ENCODE measurements at regions not wholly inside any gene's neighbourhood (a gene's known extent, or its start where the extent isn't known, plus 50 kb on each side); places are given as distances from the start of the nearest gene placed in this dataset.
A peak's percentile ranks its signal among the peaks of the same experiment; 100 is the strongest.
"Not testable (repeated sequence)": the region's sequence is repeated elsewhere in the genome, so short reads cannot be mapped to it uniquely, and the experiment has no call there.

- H3K4me3 ChIP-seq (ENCODE audit: low read depth, low read length); DNase-seq (ENCODE audit: low read depth): not testable (repeated sequence)
Measured at GRCh38 chr1:83398125-83398524, 600.8 kb downstream of the TTLL7 start.

DNA sequence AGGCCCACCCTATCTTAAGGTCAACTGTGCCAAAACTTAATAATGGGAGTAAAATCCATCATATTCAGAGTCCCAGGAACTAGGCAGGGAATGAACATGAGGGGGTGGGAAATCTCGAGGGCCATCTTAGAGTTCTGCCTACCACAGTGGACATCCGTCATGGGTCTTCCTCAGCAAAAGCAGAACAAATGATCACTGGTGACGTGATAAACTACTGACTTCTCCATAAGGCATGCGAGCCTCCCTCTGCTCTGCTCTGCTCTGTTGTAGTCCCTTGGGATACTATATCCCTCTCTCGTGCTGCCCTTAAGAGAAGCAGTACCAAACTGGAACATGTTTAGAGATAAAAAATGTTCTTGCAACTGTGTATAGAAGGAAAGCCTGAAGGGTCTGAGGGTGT lies 603.8 kb downstream of the TTLL7 start:
- not testable (repeated sequence) for DNase-seq (ENCODE audit: low read depth); H3K4me3 ChIP-seq (ENCODE audit: low read depth, low read length)

- H3K4me3 ChIP-seq (ENCODE audit: low read depth, low read length); DNase-seq (ENCODE audit: low read depth): not testable (repeated sequence)
Measured at GRCh38 chr1:83386946-83387345, 612.0 kb downstream of the TTLL7 start.

DNA sequence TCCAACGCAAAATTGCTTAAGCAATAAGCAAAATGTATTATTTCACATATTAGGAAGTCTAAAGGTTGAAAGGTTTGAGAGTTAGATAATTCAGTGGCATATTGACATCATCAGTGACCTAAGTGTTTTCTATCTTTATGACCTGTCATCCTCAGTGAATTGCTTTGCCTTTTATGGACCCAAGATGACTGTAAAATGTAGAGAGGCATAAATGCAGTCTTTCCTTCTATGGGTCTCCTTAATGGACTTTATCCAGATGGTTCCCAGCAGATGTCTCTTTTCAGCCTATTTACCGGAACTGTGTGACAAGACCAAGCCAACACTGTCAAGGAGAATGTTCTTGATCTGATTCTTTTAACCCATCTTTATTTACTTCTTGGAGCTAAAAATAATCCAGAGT lies 615.8 kb downstream of the TTLL7 start:
- DNase-seq (ENCODE audit: low read depth); H3K4me3 ChIP-seq (ENCODE audit: low read depth, low read length): not testable (repeated sequence)

- not testable (repeated sequence) for H3K4me3 ChIP-seq (ENCODE audit: low read depth, low read length); DNase-seq (ENCODE audit: low read depth)
Measured at GRCh38 chr1:83373018-83373417, 625.9 kb downstream of the TTLL7 start.

DNA sequence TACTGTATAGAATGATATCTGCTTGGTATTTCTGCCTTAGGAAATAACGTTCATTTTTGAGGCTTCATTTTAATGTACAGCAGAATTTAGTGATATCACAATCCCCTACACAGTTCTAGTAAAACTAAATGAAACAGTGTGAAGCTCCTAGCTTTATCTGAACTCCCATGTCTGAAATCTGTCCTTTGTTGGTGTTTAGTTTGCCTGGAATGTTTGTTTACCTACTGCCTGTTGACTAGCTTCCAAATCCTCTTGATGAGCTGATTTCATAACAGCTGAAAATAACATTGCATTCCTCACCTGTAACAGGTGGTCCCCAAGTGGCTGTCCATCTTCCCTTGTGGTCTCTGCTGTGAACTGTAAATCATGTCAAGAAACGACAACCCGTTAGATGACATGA lies 629.1 kb downstream of the TTLL7 start:
- DNase-seq (ENCODE audit: low read depth), result not testable (repeated sequence)

GRCh38 chr1:83365320-83365719 lies 633.6 kb downstream of the TTLL7 start:
- not testable (repeated sequence) for DNase-seq (ENCODE audit: low read depth)

More for the DNA sequence above, 629.1 kb downstream of the TTLL7 start:
- not testable (repeated sequence) for H3K4me3 ChIP-seq (ENCODE audit: low read depth, low read length)

GRCh38 chr1:83345375-83345774 lies 653.6 kb downstream of the TTLL7 start:
- peak; percentile 0 for DNase-seq (ENCODE audit: low read depth)
- not testable (repeated sequence) for H3K4me3 ChIP-seq (ENCODE audit: low read depth, low read length)

More at GRCh38 chr1:83365320-83365719, 633.6 kb downstream of the TTLL7 start:
- not testable (repeated sequence) for H3K4me3 ChIP-seq (ENCODE audit: low read depth, low read length)

DNA sequence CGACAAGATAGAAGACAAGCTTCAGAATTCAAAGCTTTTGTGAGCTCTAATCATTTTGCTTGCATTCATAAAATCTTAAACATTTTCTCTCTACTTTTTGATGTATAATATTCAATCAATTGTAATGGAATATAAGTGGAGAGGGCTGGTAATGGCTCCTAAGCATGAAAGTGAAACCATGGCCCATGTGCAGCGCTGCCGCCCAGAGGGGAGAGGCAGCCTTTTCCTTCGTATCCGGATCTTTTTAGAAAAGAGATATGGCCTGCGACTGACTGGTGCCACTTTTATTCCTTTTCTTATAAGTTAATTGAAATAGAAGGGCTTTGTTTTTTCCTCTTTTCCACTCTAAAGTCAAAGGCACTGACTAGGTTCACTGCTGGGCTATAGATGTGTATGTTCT lies 655.2 kb downstream of the TTLL7 start:
- not testable (repeated sequence) for H3K4me3 ChIP-seq (ENCODE audit: low read depth, low read length); DNase-seq (ENCODE audit: low read depth)

- H3K4me3 ChIP-seq (ENCODE audit: low read depth, low read length); DNase-seq (ENCODE audit: low read depth): not testable (repeated sequence)
Measured at GRCh38 chr1:83342995-83343394, 655.9 kb downstream of the TTLL7 start.

- H3K4me3 ChIP-seq (ENCODE audit: low read depth, low read length); DNase-seq (ENCODE audit: low read depth): not testable (repeated sequence)
Measured at GRCh38 chr1:83332308-83332707, 666.6 kb downstream of the TTLL7 start.

DNA sequence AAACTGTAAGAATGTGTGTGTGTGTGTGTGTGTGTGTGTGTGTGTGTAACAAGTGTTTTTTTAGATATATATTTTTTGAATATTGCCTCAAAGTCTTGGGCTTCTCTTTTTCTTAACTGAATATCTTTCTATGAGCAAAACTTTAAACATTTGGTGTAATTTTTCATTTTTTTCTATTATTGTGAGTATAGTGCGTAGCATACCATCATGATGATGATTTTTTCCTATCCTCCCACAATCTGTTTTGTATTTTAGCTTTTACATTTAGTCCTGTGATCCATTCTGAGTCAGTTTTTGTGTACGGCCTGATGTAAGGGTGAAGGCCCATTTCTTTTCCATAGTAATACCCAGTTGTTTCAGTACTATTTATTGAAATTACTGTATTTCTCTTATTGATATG lies 680.6 kb downstream of the TTLL7 start:
- DNase-seq (ENCODE audit: low read depth), result no peak
- TF ChIP-seq, protein P1, sequence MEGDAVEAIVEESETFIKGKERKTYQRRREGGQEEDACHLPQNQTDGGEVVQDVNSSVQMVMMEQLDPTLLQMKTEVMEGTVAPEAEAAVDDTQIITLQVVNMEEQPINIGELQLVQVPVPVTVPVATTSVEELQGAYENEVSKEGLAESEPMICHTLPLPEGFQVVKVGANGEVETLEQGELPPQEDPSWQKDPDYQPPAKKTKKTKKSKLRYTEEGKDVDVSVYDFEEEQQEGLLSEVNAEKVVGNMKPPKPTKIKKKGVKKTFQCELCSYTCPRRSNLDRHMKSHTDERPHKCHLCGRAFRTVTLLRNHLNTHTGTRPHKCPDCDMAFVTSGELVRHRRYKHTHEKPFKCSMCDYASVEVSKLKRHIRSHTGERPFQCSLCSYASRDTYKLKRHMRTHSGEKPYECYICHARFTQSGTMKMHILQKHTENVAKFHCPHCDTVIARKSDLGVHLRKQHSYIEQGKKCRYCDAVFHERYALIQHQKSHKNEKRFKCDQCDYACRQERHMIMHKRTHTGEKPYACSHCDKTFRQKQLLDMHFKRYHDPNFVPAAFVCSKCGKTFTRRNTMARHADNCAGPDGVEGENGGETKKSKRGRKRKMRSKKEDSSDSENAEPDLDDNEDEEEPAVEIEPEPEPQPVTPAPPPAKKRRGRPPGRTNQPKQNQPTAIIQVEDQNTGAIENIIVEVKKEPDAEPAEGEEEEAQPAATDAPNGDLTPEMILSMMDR (IDR thresholded peaks at IDR 0.05; ENCODE audit: insufficient read depth, low read length), result no peak
- H3K4me3 ChIP-seq (ENCODE audit: low read depth, low read length), result no peak overlapping the region

DNA sequence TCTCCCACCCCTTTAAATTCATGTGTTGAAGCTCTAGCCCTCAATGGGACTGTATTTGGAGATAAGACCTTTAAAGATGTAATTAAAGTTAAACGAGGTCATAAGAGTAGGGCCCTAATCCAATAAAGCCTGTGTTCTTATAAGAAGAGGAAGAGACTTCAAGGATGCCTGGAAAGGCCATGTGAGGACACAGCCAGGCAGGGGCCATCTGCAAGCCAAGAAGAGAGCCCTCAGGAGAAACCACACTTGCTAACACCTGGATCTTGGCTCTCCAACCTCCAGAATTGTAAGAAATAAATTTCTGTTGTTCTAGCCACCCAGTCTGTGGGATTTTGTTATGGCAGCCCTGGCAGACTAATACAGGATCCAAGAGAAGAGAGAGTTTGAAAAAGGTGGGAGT lies 683.5 kb downstream of the TTLL7 start:
- DNase-seq (ENCODE audit: low read depth); H3K4me3 ChIP-seq (ENCODE audit: low read depth, low read length): not testable (repeated sequence)

DNA sequence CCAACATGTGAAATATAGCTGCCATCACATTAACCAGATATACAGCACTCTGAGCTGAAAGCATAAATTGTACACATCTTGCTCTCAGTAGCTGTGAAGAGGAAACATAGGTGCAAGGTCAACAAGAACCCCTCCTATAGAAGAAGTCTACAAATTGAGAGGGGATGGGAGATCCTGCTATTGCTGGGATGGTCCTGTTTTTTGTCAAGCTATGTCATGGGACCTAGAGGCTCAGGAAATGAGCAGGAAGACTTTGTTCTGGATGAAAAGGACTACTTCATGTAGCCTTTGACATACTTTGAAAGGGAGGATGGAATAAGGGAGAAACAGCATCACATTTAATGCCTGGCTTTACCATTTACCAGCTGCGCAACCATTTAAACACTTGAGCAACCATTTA lies 688.8 kb downstream of the TTLL7 start:
- not testable (repeated sequence) for H3K4me3 ChIP-seq (ENCODE audit: low read depth, low read length); DNase-seq (ENCODE audit: low read depth)

GRCh38 chr1:83309035-83309434 lies 689.9 kb downstream of the TTLL7 start:
- DNase-seq (ENCODE audit: low read depth); H3K4me3 ChIP-seq (ENCODE audit: low read depth, low read length): not testable (repeated sequence)

DNA sequence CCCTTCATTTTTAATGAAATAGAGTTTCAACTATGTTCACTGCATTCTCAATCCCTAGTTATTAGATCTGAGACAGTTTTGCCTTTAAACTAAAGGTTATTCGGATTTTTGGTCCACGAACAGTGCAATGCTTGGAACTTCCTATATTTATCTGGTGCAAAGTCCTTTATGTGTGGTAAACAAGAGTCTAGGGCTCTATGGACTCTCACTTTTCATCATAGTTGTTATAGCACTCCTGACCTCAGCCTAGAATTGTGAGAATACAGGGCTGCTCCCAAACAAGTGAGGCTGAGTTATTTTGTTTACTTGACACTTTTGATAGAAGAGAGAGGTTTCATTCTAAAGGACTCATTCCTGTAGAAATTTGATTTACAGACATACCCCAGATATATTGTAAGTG lies 692.1 kb downstream of the TTLL7 start:
- H3K4me3 ChIP-seq (ENCODE audit: low read depth, low read length); DNase-seq (ENCODE audit: low read depth): not testable (repeated sequence)

DNA sequence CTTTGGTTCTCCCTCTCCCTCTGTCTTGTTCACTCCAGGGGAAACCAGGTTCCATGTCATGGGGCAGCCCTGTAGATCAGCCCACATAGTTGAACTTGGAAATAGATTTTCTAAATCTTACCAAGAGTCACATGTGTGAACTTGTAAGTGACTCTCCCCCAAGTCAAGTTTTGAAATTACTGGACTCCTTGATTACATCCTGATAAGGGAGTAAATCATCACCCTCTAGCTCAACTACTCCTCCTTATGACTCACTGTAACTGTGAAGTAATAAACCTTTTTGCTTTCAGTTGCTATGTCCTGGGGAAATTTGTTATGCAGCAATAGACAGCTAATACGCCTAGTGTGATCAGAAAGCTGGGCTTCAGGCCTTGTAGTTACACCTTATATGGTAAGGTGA lies 703.3 kb downstream of the TTLL7 start:
- DNase-seq (ENCODE audit: low read depth); H3K4me3 ChIP-seq (ENCODE audit: low read depth, low read length): not testable (repeated sequence)

- not testable (repeated sequence) for H3K4me3 ChIP-seq (ENCODE audit: low read depth, low read length); DNase-seq (ENCODE audit: low read depth)
Measured at GRCh38 chr1:83287391-83287790, 711.5 kb downstream of the TTLL7 start.

DNA sequence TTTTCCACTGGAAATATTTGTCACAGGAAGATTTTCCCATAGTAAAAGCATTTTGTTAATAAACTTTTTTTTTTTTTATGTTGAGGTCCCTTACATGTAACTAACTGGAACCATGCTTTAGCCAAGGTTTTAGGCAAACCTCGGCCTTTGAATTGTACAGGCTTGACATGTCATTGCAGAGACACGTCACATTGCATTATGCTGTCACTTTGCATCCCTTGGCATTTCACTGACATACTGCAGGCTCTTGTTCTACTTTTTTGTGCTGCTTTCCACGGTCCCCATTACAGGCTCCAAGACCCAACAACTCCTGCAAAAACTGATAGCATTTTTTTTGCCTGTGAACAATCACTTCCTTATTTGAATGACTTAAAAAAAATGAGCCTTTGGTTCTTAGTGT lies 724.3 kb downstream of the TTLL7 start:
- H3K4me3 ChIP-seq (ENCODE audit: low read depth, low read length); DNase-seq (ENCODE audit: low read depth): not testable (repeated sequence)

- not testable (repeated sequence) for DNase-seq (ENCODE audit: low read depth); H3K4me3 ChIP-seq (ENCODE audit: low read depth, low read length)
Measured at GRCh38 chr1:83272484-83272883, 726.4 kb downstream of the TTLL7 start.
